ENCODE measurements at regions not wholly inside any gene's neighbourhood (a gene's known extent, or its start where the extent isn't known, plus 50 kb on each side); places are given as distances from the start of the nearest gene placed in this dataset.

GRCh38 chr9:1337169-1337568, 287.0 kb downstream of the DMRT2 start:
- DNase-seq = no peak

DNA sequence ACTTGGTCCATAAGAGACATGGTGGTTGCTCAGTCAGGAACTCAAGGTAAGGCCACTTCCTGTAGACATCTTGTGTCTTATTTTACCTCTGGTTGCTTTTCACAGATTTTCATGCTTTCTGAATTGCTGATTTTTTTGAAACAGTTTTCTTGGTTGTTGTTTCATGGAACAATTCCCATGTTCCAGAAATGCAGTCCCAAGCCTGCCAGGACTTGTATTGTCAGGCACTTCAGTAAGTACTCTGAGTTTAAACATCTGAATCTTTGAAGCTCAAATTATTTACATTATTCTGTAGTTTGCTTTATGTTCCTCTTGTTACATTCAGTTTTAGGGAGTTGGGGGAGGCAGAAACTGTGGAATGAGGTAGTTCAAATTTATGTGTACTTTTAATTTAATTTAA, 290.2 kb downstream of the DMRT2 start:
- DNase-seq = no peak

DNA sequence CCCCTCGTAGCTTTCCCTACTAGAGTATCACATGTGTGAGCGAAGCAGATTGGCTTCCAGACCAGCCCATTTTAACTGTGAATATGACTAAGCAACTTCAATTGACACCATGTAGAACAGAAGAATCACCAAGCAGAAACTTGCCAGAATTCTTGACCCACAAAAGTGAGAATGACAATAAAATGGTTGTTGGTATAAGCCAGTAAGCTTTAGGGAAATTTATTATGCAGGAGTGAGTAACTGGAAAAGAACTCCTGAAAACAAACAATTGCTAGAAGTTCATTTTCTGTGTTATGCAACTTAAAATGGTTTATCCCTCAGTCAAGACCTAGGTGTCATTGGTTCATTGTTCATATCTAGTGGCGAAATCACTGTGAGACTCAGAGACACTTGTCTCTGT, 303.1 kb downstream of the DMRT2 start:
- no peak for DNase-seq

GRCh38 chr9:1354086-1354485, 303.9 kb downstream of the DMRT2 start:
- no peak for DNase-seq

DNA sequence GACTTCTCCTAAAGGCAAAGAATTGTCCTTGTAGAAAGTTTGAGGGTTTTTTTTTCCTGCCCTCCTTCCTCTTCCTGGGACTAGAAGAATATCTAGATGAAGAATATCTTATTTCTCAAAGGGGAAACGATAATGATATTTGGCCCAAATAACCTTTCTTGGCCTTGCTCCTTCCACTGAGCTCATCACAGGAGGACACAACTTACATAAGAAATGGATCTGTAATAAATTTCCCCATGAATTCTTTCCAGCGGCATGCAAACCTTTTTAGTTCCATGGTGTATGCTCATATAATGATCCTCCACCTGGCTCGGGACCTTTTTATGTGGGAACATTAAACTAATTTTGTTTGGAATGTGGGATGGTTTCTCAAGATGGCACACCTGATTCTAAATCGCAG, 304.4 kb downstream of the DMRT2 start:
- DNase-seq = no peak

DNA sequence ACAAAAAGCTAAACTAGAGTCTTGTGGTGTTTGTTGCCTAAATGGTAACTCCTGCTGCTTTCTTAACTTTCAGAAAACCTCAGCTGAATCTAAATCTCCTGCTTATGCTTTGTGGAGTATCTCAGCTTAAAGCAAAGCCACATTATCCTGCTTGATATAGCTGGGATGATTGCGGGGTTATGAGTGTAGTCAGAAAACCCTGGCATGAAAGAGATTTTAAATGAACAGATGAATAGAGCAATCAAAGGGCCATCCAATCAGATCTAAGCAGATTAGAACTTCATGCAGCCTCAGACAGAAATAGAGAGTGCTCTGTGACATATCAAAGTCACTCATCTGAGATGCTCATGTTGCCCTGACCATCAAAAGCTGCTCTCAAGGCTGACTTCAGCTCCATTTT, 305.5 kb downstream of the DMRT2 start:
- no peak for DNase-seq

- DNase-seq = no peak
Observed at GRCh38 chr9:1362845-1363244, 312.7 kb downstream of the DMRT2 start.

GRCh38 chr9:1366276-1366675, 316.1 kb downstream of the DMRT2 start:
- DNase-seq = no peak

DNA sequence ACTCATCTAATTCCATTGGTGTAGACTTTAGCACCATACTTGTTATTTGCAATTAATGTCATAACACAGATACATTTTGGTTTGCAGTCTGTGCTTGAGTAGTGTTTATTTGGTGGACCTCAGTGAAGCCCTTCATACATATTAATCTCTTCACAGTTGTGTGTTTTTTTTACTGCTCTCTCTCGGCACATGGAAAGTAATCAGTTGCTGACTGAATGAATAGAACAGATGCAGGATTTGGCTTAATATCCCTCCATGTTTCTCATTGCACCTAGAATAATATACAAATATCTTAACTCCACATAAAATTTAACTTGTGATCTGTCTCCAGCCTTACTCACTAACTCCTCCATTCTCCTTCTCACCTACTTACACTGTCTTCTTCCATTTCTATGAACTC, 319.1 kb downstream of the DMRT2 start:
- no peak for DNase-seq

DNA sequence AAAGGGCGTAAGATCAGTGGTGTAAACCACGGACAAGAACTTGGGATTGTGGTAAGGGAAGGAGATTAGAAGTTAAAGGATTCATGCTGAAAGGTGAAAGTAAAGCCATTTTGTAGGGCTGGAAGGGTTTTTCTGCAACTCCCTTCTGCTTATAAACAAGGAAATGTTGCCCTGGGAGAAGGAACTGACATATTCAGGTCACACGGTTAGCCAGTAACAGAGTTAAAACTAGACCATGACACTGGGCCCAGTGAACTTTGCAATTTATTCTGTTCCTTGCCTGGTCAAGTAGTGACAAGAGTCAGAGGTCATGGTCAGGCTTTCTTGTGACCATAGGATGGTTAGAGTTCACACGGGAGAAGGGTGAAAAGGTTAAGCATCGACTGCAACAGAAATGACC, 323.3 kb downstream of the DMRT2 start:
- DNase-seq = no peak

DNA sequence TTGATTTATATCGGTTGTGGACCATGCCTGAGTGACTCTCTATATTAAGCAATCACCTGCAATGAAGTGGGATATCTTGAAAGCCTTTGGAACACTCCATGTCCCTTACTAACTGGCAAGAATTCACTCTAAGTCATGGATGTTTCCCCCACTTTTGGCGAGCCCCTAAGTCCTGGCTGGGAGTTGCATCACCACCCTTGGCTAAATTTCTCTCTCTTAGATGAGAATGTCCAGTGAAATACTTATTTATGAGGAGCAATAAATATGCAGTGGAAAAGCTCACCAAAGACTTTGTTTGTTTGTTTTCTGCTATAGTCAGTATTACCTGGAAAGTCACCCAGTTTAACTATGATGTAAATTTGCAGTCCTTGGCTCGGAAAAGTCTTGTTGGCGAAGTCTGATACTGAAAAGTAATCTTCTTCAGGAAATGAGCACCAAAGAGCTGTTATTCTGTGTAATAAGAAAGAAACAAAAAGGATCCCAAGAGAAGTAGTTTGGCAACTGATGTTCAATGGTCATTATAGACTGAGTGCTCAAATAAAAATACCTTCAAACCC, 333.8 kb downstream of the DMRT2 start:
- DNase-seq = no peak

- DNase-seq = no peak
Observed at GRCh38 chr9:1384816-1385215, 334.7 kb downstream of the DMRT2 start.

DNA sequence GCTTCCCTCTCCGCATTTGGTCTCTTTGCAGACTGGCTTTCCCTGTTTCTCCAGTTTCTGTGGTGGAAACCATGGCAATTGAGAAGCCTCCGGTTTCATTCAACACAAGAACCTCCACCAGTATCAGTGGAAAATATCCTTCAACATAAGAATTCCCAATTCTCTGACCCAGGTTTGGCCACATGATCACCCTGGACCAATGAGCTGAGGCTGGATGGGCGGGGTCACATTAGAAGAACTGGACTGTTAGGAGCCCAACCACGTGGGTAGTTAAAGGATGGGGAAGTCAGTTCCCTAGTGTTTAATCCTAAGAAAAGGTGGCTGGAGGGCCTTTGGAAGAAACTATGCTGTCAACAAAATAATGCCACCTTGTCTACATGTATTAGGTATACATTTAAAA, 336.3 kb downstream of the DMRT2 start:
- no peak for DNase-seq

DNA sequence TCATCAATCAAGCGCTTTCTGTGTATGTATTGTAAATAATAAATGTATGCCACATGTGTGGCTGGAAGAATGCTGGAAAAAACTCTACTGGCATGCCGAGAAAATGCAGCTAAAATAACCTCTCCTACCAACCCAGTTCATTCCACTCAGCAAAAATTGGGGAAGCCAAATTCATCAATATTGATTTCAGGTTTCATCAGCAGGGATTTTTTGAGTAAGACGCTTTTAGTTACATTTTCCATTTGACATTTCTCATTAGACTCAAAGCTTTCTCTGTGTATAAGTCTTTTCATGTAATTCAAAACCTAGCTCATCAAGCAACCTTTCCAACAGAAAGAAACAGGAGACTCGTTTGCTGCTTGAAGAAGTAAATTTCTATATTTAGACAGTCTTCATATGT, 338.1 kb downstream of the DMRT2 start:
- no peak for DNase-seq

GRCh38 chr9:1400983-1401382, 350.8 kb downstream of the DMRT2 start:
- no peak for DNase-seq

- no peak for DNase-seq
Observed at GRCh38 chr9:1404940-1405339, 354.8 kb downstream of the DMRT2 start.

GRCh38 chr9:1411826-1412225, 361.7 kb downstream of the DMRT2 start:
- no peak for DNase-seq

GRCh38 chr9:1414711-1415131, 364.6 kb downstream of the DMRT2 start:
- no peak for DNase-seq

DNA sequence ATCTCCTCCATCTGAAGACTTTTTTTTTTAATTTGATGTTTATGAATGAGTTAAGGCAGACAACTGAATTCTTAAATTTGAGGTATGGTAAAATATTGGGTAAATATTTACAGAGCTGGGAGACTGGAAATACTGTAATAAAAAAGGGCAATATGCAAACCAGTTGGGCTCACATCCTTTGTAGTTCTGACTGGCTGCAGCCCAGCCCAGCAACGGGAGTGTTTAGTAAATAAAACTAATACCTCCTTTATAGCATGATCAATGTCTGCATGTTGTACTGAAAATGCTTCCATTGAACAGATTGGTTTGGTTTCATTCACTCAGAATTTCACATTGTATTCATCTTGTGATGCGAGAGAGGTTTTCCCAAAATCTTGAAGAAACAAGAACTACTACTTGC, 365.0 kb downstream of the DMRT2 start:
- no peak for DNase-seq

GRCh38 chr9:1416261-1416660, 366.1 kb downstream of the DMRT2 start:
- DNase-seq = no peak

GRCh38 chr9:1421436-1421835, 371.3 kb downstream of the DMRT2 start:
- no peak for DNase-seq

GRCh38 chr9:1427875-1428274, 377.7 kb downstream of the DMRT2 start:
- DNase-seq = no peak

DNA sequence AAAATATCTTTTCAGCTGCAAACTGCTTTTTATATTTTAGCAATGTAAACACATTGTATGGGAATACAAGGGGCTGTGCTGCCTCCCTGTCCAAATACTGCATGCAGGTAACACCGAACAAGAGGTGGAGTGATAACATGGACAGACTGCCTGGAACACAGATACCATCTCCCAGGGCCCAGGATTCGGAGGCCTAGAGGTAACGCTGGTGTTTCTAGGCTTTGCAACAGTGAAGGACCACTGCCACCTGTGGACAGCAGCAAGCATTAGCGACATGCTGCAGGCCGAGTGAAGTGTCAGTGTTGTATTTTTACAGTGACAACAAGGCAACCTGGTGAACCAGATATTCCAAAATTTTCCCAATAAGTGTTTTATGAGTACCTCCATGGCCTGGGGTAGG, 379.1 kb downstream of the DMRT2 start:
- no peak for DNase-seq

DNA sequence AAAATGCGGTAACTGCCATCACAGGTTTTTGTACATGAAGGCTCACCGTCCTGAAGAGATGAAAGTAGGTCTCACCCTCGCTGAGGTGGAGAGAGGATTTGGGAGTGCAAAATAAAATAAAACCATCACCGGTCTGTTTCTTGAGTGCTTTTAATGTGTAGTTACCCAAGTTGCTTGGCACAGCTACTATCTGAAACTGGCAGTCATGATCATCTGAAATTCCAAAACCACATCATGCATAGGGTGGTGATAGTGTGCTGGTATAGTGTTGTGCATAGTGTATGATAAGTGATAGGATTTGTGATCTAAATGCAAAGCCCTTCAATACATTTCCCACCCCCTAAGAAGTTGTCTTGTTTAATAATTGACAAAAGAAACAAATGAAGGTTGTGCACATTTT, 381.3 kb downstream of the DMRT2 start:
- no peak for DNase-seq

DNA sequence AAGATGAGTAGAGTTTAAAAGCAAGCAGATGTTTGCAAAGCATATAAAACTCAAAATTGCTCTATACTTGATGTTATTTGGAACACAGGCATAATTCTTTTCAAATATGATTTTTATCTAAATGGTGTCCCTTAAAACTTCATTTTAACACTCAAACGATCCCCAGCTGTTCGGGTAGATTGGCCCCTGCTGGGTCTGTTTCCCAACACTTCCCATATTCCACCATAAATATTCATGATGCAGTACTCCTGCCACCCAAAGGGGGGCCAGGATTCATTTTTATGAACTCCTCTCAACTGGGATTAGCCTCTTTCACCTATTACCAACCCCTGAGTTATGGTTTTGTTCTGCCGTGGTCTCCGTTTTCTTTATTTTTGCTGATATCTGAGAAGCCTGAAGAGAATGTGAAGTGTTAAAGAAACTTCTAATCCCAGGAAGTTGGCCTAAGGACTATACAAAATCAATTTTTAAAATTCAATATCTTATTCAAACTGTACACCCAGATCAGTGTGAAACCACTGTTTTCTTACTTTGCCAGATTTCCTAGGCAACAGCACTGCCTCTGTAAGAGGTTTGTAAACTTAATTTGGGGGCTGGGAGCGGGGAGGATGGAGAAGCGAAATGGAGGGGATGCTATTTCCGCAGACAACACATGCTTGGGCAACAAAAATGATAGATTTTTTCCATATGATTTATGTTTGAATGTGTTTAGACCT, 384.1 kb downstream of the DMRT2 start:
- DNase-seq = no peak
